ENCODE measurements at regions not wholly inside any gene's neighbourhood (a gene's known extent, or its start where the extent isn't known, plus 50 kb on each side); places are given as distances from the start of the nearest gene placed in this dataset.

- ChIA-PET POLR2A (no interaction called here), CTCF (interaction anchor here (0.7 kb wide), 1 partner anchor 278 kb away, joined by 3 read pairs; no protein-coding TSS in a partner anchor)
- TF ChIP-seq FOXM1 (IDR thresholded peaks at IDR 0.05; ENCODE audit: borderline replicate concordance), result no peak
- TF ChIP-seq BHLHE40 (IDR thresholded peaks at IDR 0.05; ENCODE audit: borderline replicate concordance), result no peak
- TF ChIP-seq ARNT (IDR thresholded peaks at IDR 0.05), result no peak
- DNase-seq (ENCODE audit: extremely low spot score), result no peak
These were observed 200.2 kb downstream of the CENPW start for GRCh38 chr6:126540161-126540560.

GRCh38 chr6:126541806-126542491 lies 202.0 kb downstream of the CENPW start:
- DNase-seq (ENCODE audit: extremely low spot score), result no peak
- CTCF ChIA-PET, result no interaction called here
- TF ChIP-seq ARNT (IDR thresholded peaks at IDR 0.05) (no peak), ZNF384 (IDR thresholded peaks at IDR 0.05) (no peak), FOXM1 (IDR thresholded peaks at IDR 0.05; ENCODE audit: borderline replicate concordance) (no peak), SUZ12 (IDR thresholded peaks at IDR 0.05) (no peak)
- POLR2A ChIA-PET, result no interaction called here

- POLR2A ChIA-PET, result no interaction called here
- CTCF ChIA-PET, result no interaction called here
- DNase-seq (ENCODE audit: extremely low spot score), result no peak
- TF ChIP-seq NFRKB (IDR thresholded peaks at IDR 0.05) (no peak), FOXK2 (IDR thresholded peaks at IDR 0.05) (no peak), ELF4 (IDR thresholded peaks at IDR 0.05) (no peak), CTBP1 (IDR thresholded peaks at IDR 0.05; ENCODE audit: borderline replicate concordance) (no peak), SUZ12 (IDR thresholded peaks at IDR 0.05) (no peak), HDGF (IDR thresholded peaks at IDR 0.05; ENCODE audit: borderline replicate concordance) (no peak), BHLHE40 (IDR thresholded peaks at IDR 0.05; ENCODE audit: borderline replicate concordance) (no peak), ZNF384 (IDR thresholded peaks at IDR 0.05) (no peak), LEF1 (IDR thresholded peaks at IDR 0.05; ENCODE audit: borderline replicate concordance) (no peak), FOXM1 (IDR thresholded peaks at IDR 0.05; ENCODE audit: borderline replicate concordance) (no peak), ARNT (IDR thresholded peaks at IDR 0.05) (no peak)
These were observed 206.7 kb downstream of the CENPW start for GRCh38 chr6:126546541-126547120.

- TF ChIP-seq FOXK2 (IDR thresholded peaks at IDR 0.05) (no peak), SUZ12 (IDR thresholded peaks at IDR 0.05) (no peak), LEF1 (IDR thresholded peaks at IDR 0.05; ENCODE audit: borderline replicate concordance) (no peak), FOXM1 (IDR thresholded peaks at IDR 0.05; ENCODE audit: borderline replicate concordance) (no peak), CTBP1 (IDR thresholded peaks at IDR 0.05; ENCODE audit: borderline replicate concordance) (no peak), NFRKB (IDR thresholded peaks at IDR 0.05) (no peak), ZNF384 (IDR thresholded peaks at IDR 0.05) (no peak), SP1 (IDR thresholded peaks at IDR 0.05) (no peak), ARNT (IDR thresholded peaks at IDR 0.05) (no peak), BHLHE40 (IDR thresholded peaks at IDR 0.05; ENCODE audit: borderline replicate concordance) (no peak)
- ChIA-PET CTCF (interaction anchor here (0.6 kb wide), 2 partner anchors 72 to 283 kb away, joined by 3 read pairs; no protein-coding TSS in a partner anchor), POLR2A (no interaction called here)
- DNase-seq (ENCODE audit: extremely low spot score), result no peak
These were observed 208.4 kb downstream of the CENPW start for GRCh38 chr6:126548300-126548699.

GRCh38 chr6:126550323-126550722 lies 210.4 kb downstream of the CENPW start:
- POLR2A ChIA-PET, result no interaction called here
- TF ChIP-seq LEF1 (IDR thresholded peaks at IDR 0.05; ENCODE audit: borderline replicate concordance), result no peak
- TF ChIP-seq TARDBP (IDR thresholded peaks at IDR 0.05), result no peak
- TF ChIP-seq SP1 (IDR thresholded peaks at IDR 0.05), result no peak
- TF ChIP-seq PKNOX1 (IDR thresholded peaks at IDR 0.05), result no peak
- DNase-seq (ENCODE audit: extremely low spot score), result no peak
- CTCF ChIA-PET, result no interaction called here

- POLR2A ChIA-PET, result no interaction called here
- no peak for TF ChIP-seq ARNT (IDR thresholded peaks at IDR 0.05)
- no peak for TF ChIP-seq BHLHE40 (IDR thresholded peaks at IDR 0.05; ENCODE audit: borderline replicate concordance)
- no peak for TF ChIP-seq FOXK2 (IDR thresholded peaks at IDR 0.05)
- TF ChIP-seq CTBP1 (IDR thresholded peaks at IDR 0.05; ENCODE audit: borderline replicate concordance), result no peak
- TF ChIP-seq TARDBP (IDR thresholded peaks at IDR 0.05), result no peak
- no peak for TF ChIP-seq SUZ12 (IDR thresholded peaks at IDR 0.05)
- CTCF ChIA-PET, result interaction anchor here (1.0 kb wide), 1 partner anchor 23 kb away, joined by 3 read pairs; no protein-coding TSS in a partner anchor
- DNase-seq (ENCODE audit: extremely low spot score), result no peak
These were observed 211.9 kb downstream of the CENPW start for GRCh38 chr6:126551832-126552231.

GRCh38 chr6:126553854-126554253 lies 213.9 kb downstream of the CENPW start:
- CTCF ChIA-PET, result no interaction called here
- POLR2A ChIA-PET, result no interaction called here
- TF ChIP-seq SUZ12 (IDR thresholded peaks at IDR 0.05) (no peak), HDGF (IDR thresholded peaks at IDR 0.05; ENCODE audit: borderline replicate concordance) (no peak), PKNOX1 (IDR thresholded peaks at IDR 0.05) (no peak), LEF1 (IDR thresholded peaks at IDR 0.05; ENCODE audit: borderline replicate concordance) (no peak), CTBP1 (IDR thresholded peaks at IDR 0.05; ENCODE audit: borderline replicate concordance) (no peak), FOXA1 (IDR thresholded peaks at IDR 0.05) (no peak), SP1 (IDR thresholded peaks at IDR 0.05) (no peak), TARDBP (IDR thresholded peaks at IDR 0.05) (no peak), ZNF384 (IDR thresholded peaks at IDR 0.05) (no peak), BHLHE40 (IDR thresholded peaks at IDR 0.05; ENCODE audit: borderline replicate concordance) (no peak), ARNT (IDR thresholded peaks at IDR 0.05) (no peak), ELF4 (IDR thresholded peaks at IDR 0.05) (no peak), FOXK2 (IDR thresholded peaks at IDR 0.05) (no peak), FOXM1 (IDR thresholded peaks at IDR 0.05; ENCODE audit: borderline replicate concordance) (no peak), L3MBTL2 (conservative IDR thresholded peaks at IDR 0.05) (no peak), NFRKB (IDR thresholded peaks at IDR 0.05) (no peak)
- no peak for DNase-seq (ENCODE audit: extremely low spot score)

Data from HEK293T (cell line).